Pancreas (tissue), 10 donors: ENCODE measurements at regions not wholly inside any gene's neighbourhood (a gene's known extent, or its start where the extent isn't known, plus 50 kb on each side); places are given as distances from the start of the nearest gene placed in this dataset.

Experiments
- ATAC-seq, 4 donors: fragments of 200-7000 bp; cut with Tn5 transposase; one replicate each; pipeline versions ENCODE4 v1.8.0 to v1.9.1; 2020; ENCODE audit warnings: mild to moderate bottlenecking in 4 of 4, moderate library complexity in 4 of 4
- DNase-seq, 6 donors: peaks; one replicate each; pipeline ENCODE4 v3.0.0-alpha.2; 2020
- FAIRE-seq: peaks from 2 replicates; lab custom pipeline; 2012; peaks lifted over from hg19 to GRCh38; lab: Jason Lieb, UNC
- H3K27ac ChIP-seq, 4 donors: fragments of 200-600 bp; sonication (generic); 1 replicate in 3 of 4; 2 replicates in 1 of 4; pipeline versions ENCODE4 v1.5.0 to v1.8.0; 2020
- H3K27me3 ChIP-seq, 4 donors: fragments of 200-600 bp; one replicate each; pipeline ENCODE4 v1.8.0; 2021
- H3K36me3 ChIP-seq, 3 donors: fragments of 200-600 bp; sonication (generic) in 1 of 3; one replicate each; pipeline versions ENCODE4 v1.5.0 to v1.8.0; 2020 to 2021
- H3K4me1 ChIP-seq, 3 donors: fragments of 200-600 bp; one replicate each; pipeline ENCODE4 v1.8.0; 2021
- H3K4me3 ChIP-seq, 4 donors: fragments of 200-600 bp; sonication (generic) in 2 of 4; one replicate each; pipeline versions ENCODE4 v1.5.0 to v1.8.0; 2020 to 2021
- H3K9me3 ChIP-seq, 4 donors: fragments of 200-600 bp; one replicate each; pipeline ENCODE4 v1.8.0; 2021
- WGBS, 2 donors: extraction: QIAGEN DNeasy Blood & Tissue Kit; methylation state at CpG; one replicate each; pipeline ENCODE4 v1.1.7; 2013; 5-methylcytosine and 5-hydroxymethylcytosine counted together
- intact Hi-C, 3 donors: fragments of 100-400 bp; cut with DNase I; formaldehyde crosslinking; loops; one replicate each; pipeline versions ENCODE4 v1.11.1 to v1.14.2; 2022
- TF ChIP-seq, protein P1 (sequence below), 4 donors: fragments of 200-600 bp; sonication (generic) in 3 of 4; IDR thresholded peaks; one replicate each; pipeline versions ENCODE4 v1.5.0 to v1.8.0; 2021; ENCODE audit warnings: antibody characterized with exemption in 4 of 4
- donor health status: healthy with polysubstance abuse.
- donor health status: DM: no; HTN: no; CAD: no; lungs with moderate emphysema.
- donor health status: DM: no; HTN: no; CAD: no.
- donor health status: control.
- donor health status: control.
- donor health status: Bipolar disorder and iron deficiency.
- donor health status: DM: yes; HTN: yes; CAD: no.
- donor health status: DM: no; HTN: no; CAD: no.
- donor health status: DM: no; HTN: no; CAD: no.
- donor health status: DM: yes; HTN: yes; CAD: no.

DNA sequence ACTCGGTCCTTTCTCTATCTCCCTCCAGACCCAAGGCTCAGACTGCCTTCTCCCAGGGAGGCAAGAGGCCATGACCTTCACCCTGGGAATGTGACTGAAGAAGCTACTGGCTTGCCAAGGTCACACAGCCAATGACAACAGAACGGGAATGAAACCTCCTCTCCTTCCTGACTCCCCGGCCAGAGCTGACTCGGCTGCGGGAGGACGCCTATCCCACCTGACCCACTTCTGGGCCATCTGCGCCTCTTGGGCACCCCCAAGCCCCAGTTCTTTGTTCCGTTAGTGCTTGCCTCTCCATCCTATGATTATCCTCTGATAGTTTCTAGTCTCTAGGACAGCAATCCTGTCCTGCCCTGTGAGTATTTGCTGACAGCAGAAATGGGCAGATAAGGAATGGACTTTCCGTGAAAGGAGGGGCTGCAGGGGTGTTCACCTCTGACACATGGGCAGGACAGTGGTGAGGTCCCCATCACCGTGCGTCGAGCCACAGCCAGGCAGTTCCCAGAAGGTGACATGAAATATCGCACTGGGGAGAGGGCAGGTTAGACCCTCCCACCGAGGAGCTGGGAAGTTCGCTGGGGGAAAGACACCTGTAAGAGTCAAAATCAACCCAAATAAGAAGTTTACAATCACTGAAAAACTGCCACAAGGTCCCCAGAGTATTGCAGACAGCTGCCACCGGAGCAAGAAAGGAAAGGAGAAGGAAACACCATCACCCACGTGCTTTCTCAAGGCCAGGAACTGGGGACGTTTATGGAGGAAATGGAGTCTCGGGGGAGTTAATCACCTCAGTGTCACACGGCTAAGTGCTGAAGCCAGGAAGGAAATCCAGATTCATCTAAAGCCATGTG, 63.0 kb downstream of the INSIG1 start:
- no peaks in the 10 kb centered on the region for H3K4me1 ChIP-seq
- WGBS, 2 donors: 45 to 52% methylated on average over 20 of the region's 20 CpGs
- H3K9me3 ChIP-seq: no peaks in the 10 kb centered on the region
- TF ChIP-seq, protein P1, sequence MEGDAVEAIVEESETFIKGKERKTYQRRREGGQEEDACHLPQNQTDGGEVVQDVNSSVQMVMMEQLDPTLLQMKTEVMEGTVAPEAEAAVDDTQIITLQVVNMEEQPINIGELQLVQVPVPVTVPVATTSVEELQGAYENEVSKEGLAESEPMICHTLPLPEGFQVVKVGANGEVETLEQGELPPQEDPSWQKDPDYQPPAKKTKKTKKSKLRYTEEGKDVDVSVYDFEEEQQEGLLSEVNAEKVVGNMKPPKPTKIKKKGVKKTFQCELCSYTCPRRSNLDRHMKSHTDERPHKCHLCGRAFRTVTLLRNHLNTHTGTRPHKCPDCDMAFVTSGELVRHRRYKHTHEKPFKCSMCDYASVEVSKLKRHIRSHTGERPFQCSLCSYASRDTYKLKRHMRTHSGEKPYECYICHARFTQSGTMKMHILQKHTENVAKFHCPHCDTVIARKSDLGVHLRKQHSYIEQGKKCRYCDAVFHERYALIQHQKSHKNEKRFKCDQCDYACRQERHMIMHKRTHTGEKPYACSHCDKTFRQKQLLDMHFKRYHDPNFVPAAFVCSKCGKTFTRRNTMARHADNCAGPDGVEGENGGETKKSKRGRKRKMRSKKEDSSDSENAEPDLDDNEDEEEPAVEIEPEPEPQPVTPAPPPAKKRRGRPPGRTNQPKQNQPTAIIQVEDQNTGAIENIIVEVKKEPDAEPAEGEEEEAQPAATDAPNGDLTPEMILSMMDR (IDR thresholded peaks at IDR 0.05): no peak
- H3K27ac ChIP-seq: no peak overlapping the region
- intact Hi-C loops: no loop called here
- H3K36me3 ChIP-seq: no peaks in the 10 kb centered on the region
- FAIRE-seq (no peak), ATAC-seq (no peak), DNase-seq (peak in 2 of 6 donors; percentile 11 to 33)
- no peak overlapping the region for H3K4me3 ChIP-seq
- H3K27me3 ChIP-seq: peaks cover 0 to 4% (median 0%) of the 10 kb centered on the region in 4 donors

DNA sequence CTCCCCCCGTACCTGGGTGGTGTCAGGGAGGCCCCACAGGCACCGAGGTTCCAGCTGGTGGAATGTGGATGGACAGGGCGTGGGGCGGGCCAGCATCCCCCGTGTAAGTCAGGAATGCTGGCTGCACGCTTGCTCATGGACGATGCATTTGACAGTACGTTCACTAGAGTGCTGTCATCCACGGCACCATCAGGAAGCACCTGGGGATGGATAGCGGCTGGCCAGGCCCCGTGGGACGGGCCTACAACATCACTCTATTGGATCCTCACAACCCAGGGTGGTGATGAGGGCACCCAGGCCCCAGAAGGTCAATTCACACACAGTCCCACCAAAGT, 63.6 kb downstream of the INSIG1 start:
- no peaks in the 10 kb centered on the region for H3K4me1 ChIP-seq
- FAIRE-seq: no peak
- TF ChIP-seq, protein P1 (IDR thresholded peaks at IDR 0.05): no peak
- intact Hi-C loops: no loop called here
- no peaks in the 10 kb centered on the region for H3K36me3 ChIP-seq
- peaks cover 0 to 4% (median 0%) of the 10 kb centered on the region in 4 donors for H3K27me3 ChIP-seq
- no peak overlapping the region for H3K27ac ChIP-seq
- no peak for ATAC-seq
- 67 to 76% methylated on average over 12 of the region's 12 CpGs for WGBS, 2 donors
- DNase-seq: peak in 2 of 6 donors; percentile 32 to 35
- no peaks in the 10 kb centered on the region for H3K9me3 ChIP-seq
- no peak overlapping the region for H3K4me3 ChIP-seq

DNA sequence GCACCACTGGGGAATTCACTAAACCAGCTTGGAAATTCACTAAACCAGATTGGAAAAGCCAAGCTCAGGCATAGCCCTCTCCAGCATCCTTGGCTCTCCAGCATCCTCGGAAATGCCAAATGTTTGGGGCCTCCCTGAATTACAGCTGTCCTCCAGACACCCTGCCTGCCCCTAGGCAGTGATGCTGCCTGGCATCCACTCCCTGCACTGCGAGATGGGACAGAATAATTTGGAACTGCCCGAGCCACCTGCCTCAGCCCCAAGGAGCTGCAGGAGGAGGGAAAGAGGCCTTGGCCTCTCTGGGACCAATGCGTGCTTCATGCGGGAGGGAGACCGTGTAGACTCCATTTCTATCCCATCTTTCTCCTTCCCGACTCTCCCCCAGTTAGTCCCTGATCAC, 64.3 kb downstream of the INSIG1 start:
- no peak overlapping the region for H3K27ac ChIP-seq
- intact Hi-C loops: no loop called here
- WGBS, 2 donors: 83 to 87% methylated on average over 7 of the region's 7 CpGs
- FAIRE-seq (no peak), ATAC-seq (no peak), DNase-seq (peak in 2 of 6 donors; percentile 36 to 46)
- no peak overlapping the region for H3K4me3 ChIP-seq
- H3K9me3 ChIP-seq: no peaks in the 10 kb centered on the region
- TF ChIP-seq, protein P1 (IDR thresholded peaks at IDR 0.05): no peak
- no peaks in the 10 kb centered on the region for H3K36me3 ChIP-seq
- peaks cover 0 to 4% (median 0%) of the 10 kb centered on the region in 4 donors for H3K27me3 ChIP-seq
- no peaks in the 10 kb centered on the region for H3K4me1 ChIP-seq

DNA sequence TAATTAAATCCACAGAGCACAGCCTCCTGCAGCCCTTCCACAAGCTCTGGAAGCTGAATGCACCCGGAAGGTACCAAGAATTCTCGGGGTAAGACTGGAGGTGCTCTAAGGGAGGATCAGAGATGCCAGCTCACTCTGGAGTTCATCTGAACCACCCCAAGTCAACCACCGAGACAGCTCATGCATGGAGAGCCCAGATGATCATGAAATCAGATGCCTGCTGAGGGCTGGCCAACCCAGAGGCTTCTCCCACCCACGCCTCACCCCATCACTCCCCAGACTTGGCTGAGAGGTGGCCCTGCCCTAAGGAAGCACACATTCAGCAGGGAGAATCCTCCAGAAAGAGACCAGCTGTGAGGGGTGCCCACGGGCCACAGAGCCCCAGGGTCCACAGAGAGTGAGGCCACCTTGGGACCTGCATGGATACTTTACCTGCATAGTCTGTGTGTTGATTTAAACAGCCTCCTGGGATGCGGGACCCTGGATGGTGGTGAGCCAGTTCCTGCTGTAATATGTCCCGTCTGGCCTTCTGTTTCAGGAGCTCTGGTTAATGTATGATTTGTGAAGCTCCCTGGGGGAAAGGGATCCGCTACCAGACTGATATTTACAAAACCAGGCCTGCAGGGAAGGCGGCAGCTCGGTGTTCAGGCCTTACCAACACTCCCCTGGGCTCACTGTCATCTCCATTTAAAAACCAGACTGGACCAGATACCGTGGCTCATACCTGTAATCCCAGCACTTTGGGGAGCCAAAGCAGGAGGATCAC, 64.9 kb downstream of the INSIG1 start:
- WGBS, 2 donors: 84 to 86% methylated on average over 11 of the region's 11 CpGs
- FAIRE-seq (no peak), DNase-seq (peak in 2 of 6 donors; percentile 25 to 27), ATAC-seq (no peak)
- H3K9me3 ChIP-seq: no peaks in the 10 kb centered on the region
- H3K27me3 ChIP-seq: peaks cover 0 to under 1% (median 0%) of the 10 kb centered on the region in 4 donors
- TF ChIP-seq, protein P1 (IDR thresholded peaks at IDR 0.05): no peak
- H3K36me3 ChIP-seq: no peaks in the 10 kb centered on the region
- H3K27ac ChIP-seq: no peak overlapping the region
- H3K4me1 ChIP-seq: no peaks in the 10 kb centered on the region
- H3K4me3 ChIP-seq: no peak overlapping the region
- intact Hi-C loops: no loop called here
